MM.1S (cell line): ENCODE measurements at regions not wholly inside any gene's neighbourhood (a gene's known extent, or its start where the extent isn't known, plus 50 kb on each side); places are given as distances from the start of the nearest gene placed in this dataset.

Experiments used
- DNase-seq: peaks from one replicate; pipeline ENCODE4 v3.0.0-alpha.2; 2015
- H2AFZ ChIP-seq: fragments of 300-600 bp; sonication (generic); 2 replicates; pipeline ENCODE4 v1.6.0; 2016; ENCODE audit warnings: antibody characterized with exemption, low read length
- H3F3A ChIP-seq: fragments of 300-600 bp; sonication (generic); 2 replicates; pipeline ENCODE4 v1.6.1; 2016; ENCODE audit warnings: mild to moderate bottlenecking, antibody characterized with exemption, low read length, moderate library complexity, mixed read lengths; ENCODE audit not compliant: insufficient read depth
- H3K27ac ChIP-seq: fragments of 300-600 bp; sonication (generic); 2 replicates; pipeline ENCODE4 v1.5.1; 2016; ENCODE audit warnings: mild to moderate bottlenecking, low read length
- H3K27me3 ChIP-seq: fragments of 300-600 bp; sonication (generic); replicated peaks from 2 replicates; pipeline ENCODE4 v1.6.0; 2016; ENCODE audit warnings: low read length; ENCODE audit not compliant: insufficient read depth
- H3K36me3 ChIP-seq: fragments of 300-600 bp; sonication (generic); replicated peaks from 2 replicates; pipeline ENCODE4 v1.6.1; 2016; ENCODE audit warnings: mild to moderate bottlenecking, low read length, mixed read lengths; ENCODE audit not compliant: insufficient read depth
- H3K4me1 ChIP-seq: fragments of 300-600 bp; sonication (generic); 2 replicates; pipeline ENCODE4 v1.6.1; 2016; ENCODE audit warnings: low read length, mixed read lengths
- H3K4me2 ChIP-seq: fragments of 300-600 bp; sonication (generic); 2 replicates; pipeline ENCODE4 v1.6.0; 2016; ENCODE audit warnings: low read depth, low read length
- H3K4me3 ChIP-seq: fragments of 300-600 bp; sonication (generic); 2 replicates; pipeline ENCODE4 v1.5.1; 2016; ENCODE audit warnings: low read length, mixed read lengths
- H3K79me2 ChIP-seq: fragments of 300-600 bp; sonication (generic); 2 replicates; pipeline ENCODE4 v1.6.1; 2016; ENCODE audit warnings: mixed run types, low read length, mixed read lengths
- H3K9ac ChIP-seq: fragments of 300-600 bp; sonication (generic); 2 replicates; pipeline ENCODE4 v1.6.1; 2016; ENCODE audit warnings: low read length, mixed read lengths
- H3K9me2 ChIP-seq: fragments of 300-600 bp; sonication (generic); replicated peaks from 2 replicates; pipeline ENCODE4 v1.6.1; 2016; ENCODE audit warnings: mild to moderate bottlenecking, low read length, mixed read lengths; ENCODE audit not compliant: insufficient read depth
- H3K9me3 ChIP-seq: fragments of 300-600 bp; sonication (generic); replicated peaks from 2 replicates; pipeline ENCODE4 v1.6.1; 2016; ENCODE audit warnings: mild to moderate bottlenecking, low read length, mixed read lengths; ENCODE audit not compliant: insufficient read depth
- H4K20me1 ChIP-seq: fragments of 300-600 bp; sonication (generic); 2 replicates; pipeline ENCODE4 v1.6.1; 2016; ENCODE audit warnings: mild to moderate bottlenecking, low read length, moderate library complexity, mixed read lengths; ENCODE audit not compliant: insufficient read depth
- EZH2 ChIP-seq: fragments of 300-600 bp; sonication (generic); optimal IDR thresholded peaks from 2 replicates; pipeline ENCODE3; 2017; ENCODE audit warnings: low read depth, mild to moderate bottlenecking, antibody characterized with exemption, low read length, mixed read lengths
- EZH2phosphoT487 ChIP-seq: fragments of 300-600 bp; sonication (generic); IDR thresholded peaks from 2 replicates; pipeline ENCODE4 v1.6.1; 2018; ENCODE audit warnings: antibody characterized with exemption, low read length
- TF ChIP-seq, protein P1 (sequence below): fragments of 300-600 bp; sonication (generic); IDR thresholded peaks from 2 replicates; pipeline ENCODE4 v1.5.1; 2016; ENCODE audit warnings: antibody characterized with exemption, low read length, mixed read lengths

GRCh38 chr6:43990627-43991619, 136.3 kb downstream of the MRPL14 start:
- Histone ChIP-seq H3K4me2 (no peak overlapping the region), H3K4me1 (peaks cover 4% of the 10 kb centered on the region; the same call in 1 of the 2 replicates), H2AFZ (no peak overlapping the region), H3K36me3 (no peaks in the 10 kb centered on the region), H4K20me1 (no peaks in the 10 kb centered on the region), H3K9me3 (no peaks in the 10 kb centered on the region), H3F3A (no peaks in the 10 kb centered on the region), H3K27me3 (no peaks in the 10 kb centered on the region), H3K79me2 (no peaks in the 10 kb centered on the region), H3K9ac (no peak overlapping the region), H3K9me2 (no peaks in the 10 kb centered on the region), H3K4me3 (no peak overlapping the region), H3K27ac (no peak overlapping the region)
- no peak for DNase-seq
- TF ChIP-seq EZH2 = no peak
- no peak for TF ChIP-seq EZH2phosphoT487
- TF ChIP-seq, protein P1, sequence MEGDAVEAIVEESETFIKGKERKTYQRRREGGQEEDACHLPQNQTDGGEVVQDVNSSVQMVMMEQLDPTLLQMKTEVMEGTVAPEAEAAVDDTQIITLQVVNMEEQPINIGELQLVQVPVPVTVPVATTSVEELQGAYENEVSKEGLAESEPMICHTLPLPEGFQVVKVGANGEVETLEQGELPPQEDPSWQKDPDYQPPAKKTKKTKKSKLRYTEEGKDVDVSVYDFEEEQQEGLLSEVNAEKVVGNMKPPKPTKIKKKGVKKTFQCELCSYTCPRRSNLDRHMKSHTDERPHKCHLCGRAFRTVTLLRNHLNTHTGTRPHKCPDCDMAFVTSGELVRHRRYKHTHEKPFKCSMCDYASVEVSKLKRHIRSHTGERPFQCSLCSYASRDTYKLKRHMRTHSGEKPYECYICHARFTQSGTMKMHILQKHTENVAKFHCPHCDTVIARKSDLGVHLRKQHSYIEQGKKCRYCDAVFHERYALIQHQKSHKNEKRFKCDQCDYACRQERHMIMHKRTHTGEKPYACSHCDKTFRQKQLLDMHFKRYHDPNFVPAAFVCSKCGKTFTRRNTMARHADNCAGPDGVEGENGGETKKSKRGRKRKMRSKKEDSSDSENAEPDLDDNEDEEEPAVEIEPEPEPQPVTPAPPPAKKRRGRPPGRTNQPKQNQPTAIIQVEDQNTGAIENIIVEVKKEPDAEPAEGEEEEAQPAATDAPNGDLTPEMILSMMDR = no peak

GRCh38 chr6:43990275-43990626, 137.0 kb downstream of the MRPL14 start:
- H3K9me3 ChIP-seq = no peaks in the 10 kb centered on the region
- no peaks in the 10 kb centered on the region for H3K9me2 ChIP-seq
- no peaks in the 10 kb centered on the region for H3F3A ChIP-seq
- peaks cover 4% of the 10 kb centered on the region; the same call in 1 of the 2 replicates for H3K4me1 ChIP-seq
- no peak overlapping the region for H3K4me3 ChIP-seq
- H3K9ac ChIP-seq = no peak overlapping the region
- no peak overlapping the region for H3K27ac ChIP-seq
- DNase-seq = no peak
- no peaks in the 10 kb centered on the region for H4K20me1 ChIP-seq
- H3K36me3 ChIP-seq = no peaks in the 10 kb centered on the region
- TF ChIP-seq EZH2phosphoT487 (no peak), EZH2 (no peak)
- TF ChIP-seq, protein P1 = no peak
- H3K4me2 ChIP-seq = no peak overlapping the region
- H2AFZ ChIP-seq = no peak overlapping the region
- H3K27me3 ChIP-seq = no peaks in the 10 kb centered on the region
- no peaks in the 10 kb centered on the region for H3K79me2 ChIP-seq

DNA sequence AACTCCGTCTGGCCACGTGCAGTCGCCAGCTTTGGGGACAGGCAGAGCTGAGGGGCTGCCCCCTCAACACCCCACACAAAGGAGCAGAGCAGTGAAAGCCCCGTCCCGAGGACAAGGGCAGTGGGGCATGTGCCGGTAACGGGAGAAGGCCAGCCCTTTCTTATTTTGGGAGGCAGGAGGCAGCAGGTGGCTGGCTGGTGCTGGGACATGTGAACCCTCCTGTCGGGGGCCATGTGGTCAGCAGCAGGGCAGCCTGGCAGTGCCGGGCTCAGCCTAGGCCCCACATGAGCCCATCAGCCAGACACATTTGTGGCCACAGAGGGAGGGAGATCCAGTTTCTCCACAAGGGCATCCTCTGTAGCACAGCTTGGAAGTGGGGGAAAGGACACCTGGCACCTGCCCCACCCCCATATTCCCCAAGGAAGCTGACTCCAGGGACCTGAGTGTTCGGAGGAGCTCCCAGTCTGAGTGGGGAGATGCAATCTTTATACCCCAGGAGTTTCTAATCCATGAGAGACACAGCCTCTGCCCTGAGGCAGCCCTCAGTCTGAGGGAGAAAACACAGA, 137.6 kb downstream of the MRPL14 start:
- H3K9me2 ChIP-seq = no peaks in the 10 kb centered on the region
- no peaks in the 10 kb centered on the region for H3K27me3 ChIP-seq
- H3K4me3 ChIP-seq = no peak overlapping the region
- H3F3A ChIP-seq = no peaks in the 10 kb centered on the region
- H3K9me3 ChIP-seq = no peaks in the 10 kb centered on the region
- no peak overlapping the region for H2AFZ ChIP-seq
- H3K4me2 ChIP-seq = no peak overlapping the region
- no peak overlapping the region for H3K27ac ChIP-seq
- no peak for DNase-seq
- TF ChIP-seq EZH2 = no peak
- H4K20me1 ChIP-seq = no peaks in the 10 kb centered on the region
- no peaks in the 10 kb centered on the region for H3K36me3 ChIP-seq
- H3K9ac ChIP-seq = no peak overlapping the region
- H3K79me2 ChIP-seq = no peaks in the 10 kb centered on the region
- H3K4me1 ChIP-seq = peaks cover 4% of the 10 kb centered on the region; the same call in 1 of the 2 replicates
